Skeletal muscle satellite cell (primary cell): ENCODE measurements at regions not wholly inside any gene's neighbourhood (a gene's known extent, or its start where the extent isn't known, plus 50 kb on each side); places are given as distances from the start of the nearest gene placed in this dataset.

Experiments
- H3K27me3 ChIP-seq: 2 replicates; pipeline ENCODE4 v1.7.0; 2013; ENCODE audit warnings: low read length; ENCODE audit not compliant: control insufficient read depth, insufficient read depth
- H3K36me3 ChIP-seq: 2 replicates; pipeline ENCODE4 v1.7.0; 2013; ENCODE audit warnings: mild to moderate bottlenecking, control low read depth, low read length; ENCODE audit not compliant: insufficient read depth
- H3K4me1 ChIP-seq: 2 replicates; pipeline ENCODE4 v1.7.0; 2013; ENCODE audit warnings: low read length; ENCODE audit not compliant: control insufficient read depth, insufficient read depth
- H3K4me2 ChIP-seq: 2 replicates; pipeline ENCODE4 v1.7.0; 2013; ENCODE audit warnings: mild to moderate bottlenecking, low read length
- H3K4me3 ChIP-seq: 2 replicates; pipeline ENCODE4 v1.7.0; 2013; ENCODE audit warnings: low read length
- H3K9ac ChIP-seq: 2 replicates; pipeline ENCODE4 v1.7.0; 2013; ENCODE audit warnings: mild to moderate bottlenecking, low read depth, low read length, moderate library complexity
- H3K9me3 ChIP-seq: replicated peaks from 2 replicates; pipeline ENCODE4 v1.7.0; 2013; ENCODE audit warnings: mild to moderate bottlenecking, control low read depth, low read length

DNA sequence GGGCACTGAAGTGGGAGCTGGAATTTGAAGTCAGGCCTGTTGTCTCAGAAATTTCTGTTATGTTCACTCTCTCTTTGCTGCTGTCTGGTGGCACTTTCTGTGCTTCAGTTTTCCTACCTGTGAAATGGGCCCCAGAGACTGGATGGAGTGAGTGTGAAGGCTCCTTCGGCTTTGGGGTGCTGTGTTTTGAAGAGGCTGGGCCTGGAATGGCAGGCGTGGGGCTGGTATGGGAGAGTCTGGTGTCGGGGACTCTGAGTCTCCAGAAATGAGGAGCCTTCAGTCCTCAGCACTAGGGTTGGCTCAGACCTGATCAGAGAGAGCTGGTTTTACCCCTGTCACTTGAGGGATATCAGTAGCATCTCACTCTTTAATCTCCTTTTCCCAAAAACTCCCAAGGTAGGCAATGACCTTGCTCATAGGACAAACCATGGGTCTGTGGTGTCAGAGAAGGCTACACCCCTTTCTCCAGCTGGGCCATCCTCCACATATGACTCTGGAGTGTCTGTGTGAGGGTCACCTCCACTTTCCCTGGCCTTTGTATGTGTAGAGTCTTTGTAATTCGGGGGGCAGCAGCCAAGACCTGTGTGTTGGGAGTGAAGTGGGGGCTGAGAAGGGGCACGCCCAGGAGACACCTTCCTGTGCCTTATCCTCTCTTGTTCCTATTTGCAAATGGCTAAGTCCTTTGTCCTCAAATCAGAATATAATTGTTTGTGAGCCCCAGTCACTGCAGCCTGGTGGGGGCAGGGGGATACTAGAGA is 279.9 kb downstream of the PTPRU start:
- Histone ChIP-seq H3K4me2 (no peak overlapping the region), H3K4me1 (no peaks in the 10 kb centered on the region)

DNA sequence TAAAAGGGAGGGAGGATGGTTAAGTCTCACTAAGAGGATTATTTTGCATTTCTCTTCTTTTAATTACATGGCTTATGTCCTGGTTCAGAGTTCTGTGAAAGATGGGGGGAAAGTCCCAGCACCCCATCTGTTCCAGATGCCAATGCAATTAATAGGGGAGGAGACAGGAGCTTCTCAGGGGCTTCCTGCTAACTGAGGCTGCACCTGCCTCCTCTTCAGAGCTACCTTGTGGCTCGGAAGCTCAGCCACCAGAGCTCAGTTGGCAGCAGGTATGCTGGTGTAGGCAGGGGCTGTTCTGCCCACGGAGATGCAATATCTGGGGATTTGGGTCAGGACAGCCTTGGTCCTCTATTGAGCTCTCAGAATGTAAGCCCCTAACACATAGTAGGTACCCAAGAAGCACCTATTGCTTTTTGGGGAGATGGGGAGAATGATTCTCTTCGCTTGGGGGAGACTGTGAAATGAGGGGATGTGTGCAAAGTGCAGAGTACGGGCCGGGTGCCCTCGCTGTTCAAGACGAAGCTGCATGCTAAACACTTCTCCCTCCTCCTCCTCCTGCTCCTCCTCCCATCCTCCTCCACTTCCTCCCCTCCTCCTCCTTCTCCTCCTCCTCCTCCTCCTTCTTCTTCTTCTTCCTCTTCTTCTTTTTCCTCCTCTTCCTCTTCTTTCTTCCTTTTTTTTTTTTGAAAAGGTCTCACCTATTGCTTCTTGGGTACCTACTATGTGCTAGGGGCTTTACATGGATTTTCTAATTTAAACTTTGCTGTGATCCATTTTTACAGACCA is 279.0 kb downstream of the PTPRU start:
- Histone ChIP-seq H3K4me1 (no peaks in the 10 kb centered on the region), H3K9ac (no peak overlapping the region), H3K36me3 (no peaks in the 10 kb centered on the region), H3K9me3 (no peaks in the 10 kb centered on the region), H3K4me3 (no peak overlapping the region), H3K4me2 (no peak overlapping the region), H3K27me3 (peaks cover 2% of the 10 kb centered on the region)

More for the DNA sequence above, 279.9 kb downstream of the PTPRU start:
- Histone ChIP-seq H3K4me3 (no peak overlapping the region), H3K9ac (no peak overlapping the region), H3K36me3 (no peaks in the 10 kb centered on the region), H3K27me3 (peaks cover 6% of the 10 kb centered on the region), H3K9me3 (no peaks in the 10 kb centered on the region)

GRCh38 chr1:29514361-29515169 is 278.2 kb downstream of the PTPRU start:
- Histone ChIP-seq H3K4me1 (no peaks in the 10 kb centered on the region), H3K27me3 (no peaks in the 10 kb centered on the region), H3K4me2 (no peak overlapping the region)

DNA sequence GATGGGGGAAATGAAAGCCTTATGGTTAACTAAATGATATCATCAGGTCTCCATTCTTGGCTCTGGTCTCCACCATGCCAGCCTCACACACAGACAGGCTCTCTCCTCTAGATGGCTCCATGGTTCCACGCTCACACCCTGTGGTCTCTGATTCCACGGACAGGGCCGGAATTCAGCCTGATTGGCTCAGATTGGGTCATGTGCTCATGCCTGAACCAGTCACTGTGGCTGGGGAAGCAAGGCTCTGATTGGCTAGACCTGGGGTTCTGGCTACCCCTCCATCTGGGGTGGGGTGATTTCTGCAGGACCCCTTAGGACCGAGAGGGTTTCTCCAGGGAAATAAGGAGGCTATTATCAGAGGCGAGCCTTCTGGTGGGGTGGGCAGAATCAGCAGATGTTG is 277.0 kb downstream of the PTPRU start:
- Histone ChIP-seq H3K4me1 (no peaks in the 10 kb centered on the region), H3K9me3 (no peaks in the 10 kb centered on the region), H3K4me2 (no peak overlapping the region), H3K4me3 (no peak overlapping the region), H3K27me3 (peaks cover 3% of the 10 kb centered on the region), H3K9ac (no peak overlapping the region), H3K36me3 (no peaks in the 10 kb centered on the region)

More at GRCh38 chr1:29514361-29515169, 278.2 kb downstream of the PTPRU start:
- Histone ChIP-seq H3K9ac (no peak overlapping the region), H3K4me3 (no peak overlapping the region), H3K36me3 (no peaks in the 10 kb centered on the region), H3K9me3 (no peaks in the 10 kb centered on the region)

- no peak overlapping the region for H3K4me2 ChIP-seq
- H3K9ac ChIP-seq: no peak overlapping the region
- peaks cover 3% of the 10 kb centered on the region for H3K27me3 ChIP-seq
- no peaks in the 10 kb centered on the region for H3K36me3 ChIP-seq
- no peaks in the 10 kb centered on the region for H3K4me1 ChIP-seq
- no peaks in the 10 kb centered on the region for H3K9me3 ChIP-seq
- no peak overlapping the region for H3K4me3 ChIP-seq
Observed at GRCh38 chr1:29511436-29511835, 275.1 kb downstream of the PTPRU start.

- no peak overlapping the region for H3K9ac ChIP-seq
- H3K9me3 ChIP-seq: no peaks in the 10 kb centered on the region
- no peak overlapping the region for H3K4me3 ChIP-seq
- no peaks in the 10 kb centered on the region for H3K4me1 ChIP-seq
- peaks cover 3% of the 10 kb centered on the region for H3K27me3 ChIP-seq
- H3K4me2 ChIP-seq: no peak overlapping the region
- no peaks in the 10 kb centered on the region for H3K36me3 ChIP-seq
Observed at GRCh38 chr1:29508458-29509107, 272.3 kb downstream of the PTPRU start.

DNA sequence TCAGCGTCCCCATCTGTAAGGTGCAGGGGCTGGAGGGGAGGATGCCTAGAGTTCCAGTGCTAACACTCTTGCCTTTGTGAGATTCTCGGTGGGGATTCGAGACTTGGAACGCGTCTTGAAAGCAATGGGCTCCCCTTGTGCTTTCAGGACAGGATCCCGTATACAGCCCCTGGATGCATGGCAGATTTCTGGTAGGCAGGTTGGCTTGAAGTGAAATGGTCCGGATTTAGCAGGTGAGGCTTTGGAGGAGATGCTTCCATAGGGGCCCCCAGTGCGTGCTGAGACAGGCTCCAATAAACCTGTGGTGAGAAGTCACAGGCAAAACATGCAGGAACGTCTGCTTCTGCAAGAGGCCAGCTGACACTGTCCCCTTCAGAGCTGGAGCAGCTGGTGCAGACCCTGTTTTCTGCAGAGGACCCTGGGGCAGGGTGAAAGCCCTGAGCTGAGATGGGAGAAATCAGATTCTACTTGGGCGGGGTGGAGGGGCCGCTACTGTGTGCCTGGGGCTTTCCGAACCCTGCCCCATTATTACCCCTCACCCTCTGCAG is 270.4 kb downstream of the PTPRU start:
- no peaks in the 10 kb centered on the region for H3K4me1 ChIP-seq
- no peaks in the 10 kb centered on the region for H3K36me3 ChIP-seq
- peaks cover 3% of the 10 kb centered on the region for H3K27me3 ChIP-seq
- H3K9ac ChIP-seq: no peak overlapping the region
- H3K9me3 ChIP-seq: no peaks in the 10 kb centered on the region
- no peak overlapping the region for H3K4me2 ChIP-seq
- no peak overlapping the region for H3K4me3 ChIP-seq

- Histone ChIP-seq H3K27me3 (peaks cover 3% of the 10 kb centered on the region), H3K9me3 (no peaks in the 10 kb centered on the region), H3K4me3 (no peak overlapping the region), H3K4me2 (no peak overlapping the region), H3K36me3 (no peaks in the 10 kb centered on the region), H3K9ac (no peak overlapping the region), H3K4me1 (no peaks in the 10 kb centered on the region)
Observed at GRCh38 chr1:29505532-29506220, 269.4 kb downstream of the PTPRU start.

- H3K4me3 ChIP-seq: no peak overlapping the region
- H3K27me3 ChIP-seq: peaks cover 3% of the 10 kb centered on the region
- H3K9me3 ChIP-seq: no peaks in the 10 kb centered on the region
- H3K36me3 ChIP-seq: no peaks in the 10 kb centered on the region
- no peak overlapping the region for H3K4me2 ChIP-seq
- no peaks in the 10 kb centered on the region for H3K4me1 ChIP-seq
- no peak overlapping the region for H3K9ac ChIP-seq
Observed at GRCh38 chr1:29504709-29505410, 268.5 kb downstream of the PTPRU start.

DNA sequence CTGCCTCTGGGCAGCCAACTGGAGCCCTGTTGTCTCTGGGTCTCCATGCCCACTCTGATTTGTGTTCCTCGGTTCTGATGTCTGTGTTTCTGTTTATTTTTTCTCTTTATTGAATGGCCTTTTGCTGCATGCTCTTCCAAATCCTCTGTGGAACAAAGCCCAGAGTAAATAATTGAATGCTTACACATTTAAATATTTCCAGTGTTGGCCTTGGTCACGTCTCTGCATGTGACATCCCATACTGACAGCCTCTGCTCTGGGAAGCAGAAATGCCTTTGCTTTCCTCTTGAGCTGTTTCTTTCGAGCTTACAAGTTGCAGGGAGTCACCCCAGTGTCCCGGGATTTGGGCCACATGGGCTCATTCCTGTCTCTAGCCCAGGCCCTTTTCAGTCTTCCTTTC is 267.9 kb downstream of the PTPRU start:
- H3K4me2 ChIP-seq: no peak overlapping the region

More for the DNA sequence above, 267.9 kb downstream of the PTPRU start:
- H3K36me3 ChIP-seq: no peaks in the 10 kb centered on the region
- H3K9me3 ChIP-seq: no peaks in the 10 kb centered on the region
- H3K9ac ChIP-seq: no peak overlapping the region
- no peaks in the 10 kb centered on the region for H3K4me1 ChIP-seq
- no peak overlapping the region for H3K4me3 ChIP-seq
- no peaks in the 10 kb centered on the region for H3K27me3 ChIP-seq
